Gastroesophageal sphincter (tissue), 3 donors: ENCODE measurements at regions not wholly inside any gene's neighbourhood (a gene's known extent, or its start where the extent isn't known, plus 50 kb on each side); places are given as distances from the start of the nearest gene placed in this dataset.

Source experiments
- EP300 ChIP-seq: sonication (generic); formaldehyde crosslinking; IDR thresholded peaks from one replicate; pipeline ENCODE4 v1.6.1; 2017; ENCODE audit warnings: antibody characterized with exemption, mild to moderate bottlenecking
- POLR2A ChIP-seq, 2 donors: fragments of 450-650 bp; IDR thresholded peaks; one replicate each; pipeline ENCODE4 v1.6.1; 2017; ENCODE audit warnings: antibody characterized with exemption in 2 of 2, mild to moderate bottlenecking in 2 of 2, moderate library complexity in 1 of 2
- POLR2AphosphoS5 ChIP-seq: sonication (generic); formaldehyde crosslinking; IDR thresholded peaks from one replicate; pipeline ENCODE4 v1.6.1; 2017; ENCODE audit warnings: antibody characterized with exemption
- TF ChIP-seq, protein P1 (sequence below), 4 experiments: fragments of 200-600 bp in 2 of 4; fragments of 450-650 bp in 2 of 4; sonication (generic) in 1 of 4; IDR thresholded peaks; one replicate each; pipeline ENCODE4 v1.5.1; 2017 to 2019; ENCODE audit warnings: antibody characterized with exemption in 4 of 4, mild to moderate bottlenecking in 2 of 4, moderate library complexity in 2 of 4

DNA sequence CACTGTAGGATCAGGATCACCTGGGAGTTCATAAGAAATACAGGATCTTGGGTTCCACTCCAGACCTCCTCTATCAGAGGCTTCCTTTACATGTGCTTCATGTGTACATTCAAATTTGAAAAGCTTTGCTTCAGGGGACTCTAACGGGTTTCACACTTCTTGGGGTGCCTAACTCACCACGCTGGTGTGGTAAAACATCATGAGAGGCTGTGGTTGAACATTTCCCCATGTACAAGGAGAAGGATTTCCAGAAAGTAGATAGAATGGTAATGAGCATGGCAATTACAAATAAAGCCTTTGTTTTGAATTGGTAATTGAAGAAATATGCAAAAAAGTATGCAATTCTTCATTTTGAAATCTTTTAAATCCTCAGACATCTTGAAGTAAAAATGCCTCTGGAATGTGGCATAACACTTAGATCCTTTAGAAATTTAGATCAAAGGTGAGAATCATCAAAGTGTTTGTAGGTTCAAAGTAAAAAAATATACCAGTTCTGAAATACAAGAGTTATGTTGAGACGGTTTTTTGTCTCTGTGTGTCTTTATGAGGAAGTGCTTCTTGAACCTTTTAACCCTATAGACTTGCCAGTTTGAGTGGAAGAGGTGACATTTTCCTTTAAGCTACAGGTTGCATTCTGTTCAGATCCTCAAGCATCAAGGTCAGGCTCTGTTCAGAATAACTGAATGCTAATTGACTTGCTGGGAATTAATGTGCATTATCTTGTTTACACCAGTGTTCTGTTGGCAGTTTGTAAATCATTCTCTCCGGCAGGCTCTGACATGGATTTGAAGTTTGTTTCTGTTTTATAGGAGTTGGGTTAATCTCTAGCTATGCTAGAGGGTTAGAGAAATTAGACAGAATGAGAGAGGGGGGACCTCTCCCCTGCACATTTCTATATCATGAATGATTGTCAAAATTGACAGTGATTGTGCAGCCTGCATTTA lies 415.3 kb downstream of the MAN2A1 start:
- TF ChIP-seq, protein P1, sequence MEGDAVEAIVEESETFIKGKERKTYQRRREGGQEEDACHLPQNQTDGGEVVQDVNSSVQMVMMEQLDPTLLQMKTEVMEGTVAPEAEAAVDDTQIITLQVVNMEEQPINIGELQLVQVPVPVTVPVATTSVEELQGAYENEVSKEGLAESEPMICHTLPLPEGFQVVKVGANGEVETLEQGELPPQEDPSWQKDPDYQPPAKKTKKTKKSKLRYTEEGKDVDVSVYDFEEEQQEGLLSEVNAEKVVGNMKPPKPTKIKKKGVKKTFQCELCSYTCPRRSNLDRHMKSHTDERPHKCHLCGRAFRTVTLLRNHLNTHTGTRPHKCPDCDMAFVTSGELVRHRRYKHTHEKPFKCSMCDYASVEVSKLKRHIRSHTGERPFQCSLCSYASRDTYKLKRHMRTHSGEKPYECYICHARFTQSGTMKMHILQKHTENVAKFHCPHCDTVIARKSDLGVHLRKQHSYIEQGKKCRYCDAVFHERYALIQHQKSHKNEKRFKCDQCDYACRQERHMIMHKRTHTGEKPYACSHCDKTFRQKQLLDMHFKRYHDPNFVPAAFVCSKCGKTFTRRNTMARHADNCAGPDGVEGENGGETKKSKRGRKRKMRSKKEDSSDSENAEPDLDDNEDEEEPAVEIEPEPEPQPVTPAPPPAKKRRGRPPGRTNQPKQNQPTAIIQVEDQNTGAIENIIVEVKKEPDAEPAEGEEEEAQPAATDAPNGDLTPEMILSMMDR (IDR thresholded peaks at IDR 0.05): no peak
- TF ChIP-seq POLR2AphosphoS5: no peak
- no peak for TF ChIP-seq POLR2A (IDR thresholded peaks at IDR 0.05)
- no peak for TF ChIP-seq EP300
